Ovary (tissue), 3 donors: ENCODE measurements at regions not wholly inside any gene's neighbourhood (a gene's known extent, or its start where the extent isn't known, plus 50 kb on each side); places are given as distances from the start of the nearest gene placed in this dataset.
"Not testable (repeated sequence)": the region's sequence is repeated elsewhere in the genome, so short reads cannot be mapped to it uniquely, and the experiment has no call there.

Source experiments
- CTCF ChIP-seq, 3 donors: fragments of 450-650 bp in 2 of 3; fragments of 200-600 bp in 1 of 3; IDR thresholded peaks; one replicate each; pipeline versions ENCODE4 v1.5.1 to v1.8.0; 2016 to 2022; ENCODE audit warnings: antibody characterized with exemption in 3 of 3, mild to moderate bottlenecking in 1 of 3
- POLR2A ChIP-seq: fragments of 450-650 bp; IDR thresholded peaks from one replicate; pipeline ENCODE4 v1.6.1; 2017; ENCODE audit warnings: antibody characterized with exemption, mild to moderate bottlenecking, moderate library complexity
- donor health status: DM: no; HTN: no; CAD: no.

GRCh38 chr1:234795007-234795406 lies 185.0 kb upstream of the IRF2BP2 start:
- TF ChIP-seq POLR2A; CTCF (IDR thresholded peaks at IDR 0.05): not testable (repeated sequence)
